ENCODE measurements at regions not wholly inside any gene's neighbourhood (a gene's known extent, or its start where the extent isn't known, plus 50 kb on each side); places are given as distances from the start of the nearest gene placed in this dataset.
A peak's percentile ranks its signal among the peaks of the same experiment; 100 is the strongest.
"Not testable (repeated sequence)": the region's sequence is repeated elsewhere in the genome, so short reads cannot be mapped to it uniquely, and the experiment has no call there.

DNA sequence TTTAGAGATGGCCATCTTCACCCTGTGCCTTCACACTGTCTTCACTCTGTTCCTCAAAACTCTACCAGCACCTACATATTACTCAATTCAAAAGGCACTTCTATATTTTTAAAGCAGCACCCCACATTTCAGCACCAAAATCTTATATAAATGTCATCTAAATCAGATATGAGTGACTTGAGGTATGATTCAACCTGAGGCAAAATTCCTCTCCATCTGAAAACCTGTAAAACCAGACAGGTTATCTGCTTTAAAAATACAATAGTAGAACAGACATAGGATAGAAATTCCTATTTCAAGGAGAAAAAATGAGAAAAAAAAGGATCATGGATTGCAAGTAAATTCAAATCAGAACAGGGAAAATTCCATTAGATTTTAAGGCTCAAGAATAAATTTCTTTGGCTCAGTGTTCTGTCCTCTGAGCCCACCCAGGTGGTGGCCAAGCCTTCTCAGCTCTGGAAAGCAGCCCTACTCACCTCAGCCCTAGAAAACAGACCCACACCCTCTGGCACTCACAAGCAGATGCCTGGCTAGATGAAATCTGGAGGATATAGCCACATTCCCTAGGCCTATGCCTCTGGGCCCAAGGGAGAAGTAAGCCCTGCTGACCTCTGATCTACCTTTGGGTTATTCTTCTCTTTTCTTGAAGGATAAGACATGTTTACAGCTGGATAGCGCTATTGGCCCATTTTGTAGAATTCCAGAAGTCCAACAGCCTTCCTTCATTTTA, 211.1 kb upstream of the XIST start:
- no peak for DNase-seq

DNA sequence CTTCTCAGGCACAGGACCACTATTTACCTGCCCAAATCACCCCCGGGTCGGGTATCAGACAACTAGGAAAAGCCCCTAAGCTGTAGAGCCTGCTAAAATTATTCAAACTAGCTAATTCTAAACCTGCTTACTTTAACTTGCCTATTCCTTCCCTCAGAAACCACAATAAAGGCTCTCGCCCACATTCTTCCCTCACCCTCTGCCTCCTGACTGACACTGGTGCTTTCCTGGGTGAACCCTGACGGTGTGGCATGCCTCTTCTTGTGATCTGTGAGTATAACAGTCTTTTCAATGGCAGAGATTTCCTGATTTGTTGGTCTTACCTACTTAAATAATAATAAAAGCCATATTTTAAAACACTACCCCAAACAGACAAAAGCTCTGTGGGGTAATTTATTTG, 209.4 kb upstream of the XIST start:
- no peak for DNase-seq

DNA sequence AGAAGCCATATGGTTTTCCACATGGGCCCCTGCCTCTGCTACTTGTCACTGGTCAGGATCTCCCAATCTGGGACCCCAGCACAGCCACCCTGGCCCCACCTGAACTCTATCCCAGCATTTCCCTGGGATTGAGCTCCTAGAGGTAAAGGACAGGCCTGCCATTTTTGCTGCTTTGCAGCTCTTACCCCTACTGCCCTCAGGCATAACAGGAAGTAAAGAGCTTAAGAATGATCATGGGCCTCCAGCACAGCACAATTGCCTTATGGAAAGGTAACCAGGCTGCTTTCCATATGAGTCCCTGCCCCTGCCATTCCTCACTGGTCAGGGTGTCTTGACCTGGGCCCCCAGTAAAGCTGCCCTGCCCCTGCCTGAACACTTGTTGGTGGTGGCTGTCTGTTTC, 196.6 kb upstream of the XIST start:
- DNase-seq, result no peak

DNA sequence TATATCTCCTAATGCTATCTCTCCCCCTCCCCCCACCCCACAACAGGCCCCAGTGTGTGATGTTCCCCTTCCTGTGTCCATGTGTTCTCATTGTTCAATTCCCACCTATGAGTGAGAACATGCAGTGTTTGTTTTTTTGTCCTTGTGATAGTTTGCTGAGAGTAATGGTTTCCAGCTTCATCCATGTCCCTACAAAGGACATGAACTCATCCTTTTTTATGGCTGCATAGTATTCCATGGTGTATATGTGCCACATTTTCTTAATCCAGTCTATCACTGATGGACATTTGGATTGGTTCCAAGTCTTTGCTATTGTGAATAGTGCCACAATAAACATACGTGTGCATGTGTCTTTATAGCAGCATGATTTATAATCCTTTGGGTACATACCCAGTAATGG, 181.6 kb upstream of the XIST start:
- not testable (repeated sequence) for DNase-seq

DNA sequence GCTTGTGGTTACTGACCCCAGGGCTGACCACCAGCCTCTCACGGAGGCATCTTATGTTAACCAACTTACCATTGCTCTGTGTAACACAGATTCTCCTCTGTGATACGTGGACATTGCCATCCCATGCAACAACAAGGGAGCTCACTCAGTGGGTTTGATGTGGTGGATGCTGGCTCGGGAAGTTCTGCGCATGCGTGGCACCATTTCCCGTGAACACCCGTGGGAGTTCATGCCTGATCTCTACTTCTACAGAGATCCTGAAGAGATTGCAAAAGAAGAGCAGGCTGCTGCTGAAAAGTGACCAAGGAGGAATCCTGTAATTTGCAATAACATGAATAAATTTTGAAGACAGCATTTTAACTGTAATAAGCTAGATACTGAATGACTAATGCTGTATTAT, 179.0 kb upstream of the XIST start:
- not testable (repeated sequence) for DNase-seq

DNA sequence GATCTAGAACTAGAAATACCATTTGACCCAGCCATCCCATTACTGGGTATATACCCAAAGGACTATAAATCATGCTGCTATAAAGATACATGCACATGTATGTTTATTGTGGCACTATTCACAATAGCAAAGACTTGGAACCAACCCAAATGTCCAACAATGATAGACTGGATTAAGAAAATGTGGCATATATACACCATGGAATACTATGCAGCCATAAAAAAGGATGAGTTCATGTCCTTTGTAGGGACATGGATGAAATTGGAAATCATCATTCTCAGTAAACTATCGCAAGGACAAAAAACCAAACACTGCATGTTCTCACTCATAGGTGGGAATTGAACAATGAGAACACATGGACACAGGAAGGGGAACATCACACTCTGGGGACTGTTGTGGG, 178.3 kb upstream of the XIST start:
- not testable (repeated sequence) for DNase-seq

DNA sequence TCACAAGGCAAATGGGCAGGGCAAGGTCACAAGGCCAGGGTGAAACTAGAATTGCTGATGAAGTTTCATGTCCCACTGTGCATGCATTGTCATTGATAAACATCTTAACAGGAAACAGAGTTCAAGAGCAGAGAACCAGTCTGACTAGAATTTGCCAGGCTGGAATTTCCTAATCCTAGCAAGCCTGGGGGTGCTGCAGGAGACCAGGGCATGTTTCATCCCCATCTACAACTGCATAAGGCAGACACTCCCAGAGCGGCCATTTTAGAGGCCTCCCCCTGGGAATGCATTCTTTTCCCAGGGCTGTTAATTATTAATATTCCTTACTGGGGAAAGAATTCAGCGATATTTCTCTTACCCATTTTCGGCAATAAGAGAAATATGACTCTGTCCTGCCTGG, 172.6 kb upstream of the XIST start:
- not testable (repeated sequence) for DNase-seq

DNA sequence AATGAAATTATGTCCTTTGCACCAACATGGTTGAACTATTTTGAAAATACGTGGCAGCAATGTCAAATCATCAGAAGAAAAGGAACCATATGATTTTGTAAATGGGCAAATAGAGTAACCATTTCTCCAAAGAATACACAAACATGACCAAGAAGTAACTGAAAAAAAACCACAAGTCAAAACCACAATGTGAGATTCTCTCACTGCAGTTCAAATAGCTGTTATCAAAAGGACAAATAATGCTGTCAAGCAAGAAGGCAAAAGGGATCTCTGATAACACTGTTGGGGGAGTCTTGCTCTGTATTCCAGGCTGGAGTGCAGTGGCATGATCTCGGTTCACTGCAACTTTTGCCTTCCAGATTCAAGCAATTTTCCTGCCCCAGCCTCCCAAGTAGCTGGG, 170.7 kb upstream of the XIST start:
- DNase-seq, result peak; percentile 79

DNA sequence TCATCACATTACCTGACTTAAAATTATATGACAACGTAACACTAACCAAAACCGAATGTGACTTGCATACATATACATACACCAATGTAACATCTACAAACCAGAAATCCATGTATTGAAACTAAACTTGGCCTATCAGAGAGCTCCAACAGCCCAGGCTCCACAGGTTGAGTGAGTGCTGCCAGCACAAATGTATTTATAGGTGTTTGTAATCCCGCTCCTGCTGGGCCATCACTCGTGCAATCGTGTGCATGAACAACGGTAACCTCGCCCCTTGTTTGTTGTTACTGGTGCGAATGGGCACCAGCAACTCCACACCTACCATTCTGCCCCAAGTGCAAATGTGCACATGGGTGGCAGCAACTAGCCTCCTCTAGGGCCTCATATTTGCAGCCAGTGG, 165.7 kb upstream of the XIST start:
- DNase-seq, result no peak

DNA sequence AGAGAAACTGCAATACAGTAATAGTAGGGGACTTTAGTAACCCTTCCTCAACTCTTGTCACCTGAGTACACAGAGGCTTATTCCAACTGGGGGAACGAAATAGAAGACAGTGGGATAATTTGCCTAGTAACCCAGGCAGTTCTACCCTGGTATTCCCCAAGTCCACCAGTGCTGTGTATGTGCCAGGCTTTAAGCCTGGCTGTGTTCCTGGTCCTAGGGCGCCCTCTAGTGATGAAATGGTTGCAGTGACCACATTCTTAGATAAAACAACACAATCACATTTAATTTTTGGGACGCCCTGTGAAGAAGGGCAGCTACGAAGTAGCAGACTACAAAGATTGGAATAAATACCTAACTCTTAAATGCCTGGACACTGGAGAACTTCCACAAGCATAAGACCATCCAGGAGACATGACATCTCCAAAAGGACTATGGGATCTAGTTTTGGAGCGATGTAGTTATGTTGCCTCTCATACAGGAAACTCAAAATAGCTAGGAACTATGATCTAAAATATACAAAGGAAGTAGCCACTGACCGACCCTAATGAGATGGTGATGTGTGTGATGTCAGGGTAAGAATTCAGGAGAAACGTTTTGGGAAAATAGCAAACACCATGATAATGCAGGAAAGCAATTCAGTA, 163.0 kb upstream of the XIST start:
- DNase-seq, result peak; percentile 80

DNA sequence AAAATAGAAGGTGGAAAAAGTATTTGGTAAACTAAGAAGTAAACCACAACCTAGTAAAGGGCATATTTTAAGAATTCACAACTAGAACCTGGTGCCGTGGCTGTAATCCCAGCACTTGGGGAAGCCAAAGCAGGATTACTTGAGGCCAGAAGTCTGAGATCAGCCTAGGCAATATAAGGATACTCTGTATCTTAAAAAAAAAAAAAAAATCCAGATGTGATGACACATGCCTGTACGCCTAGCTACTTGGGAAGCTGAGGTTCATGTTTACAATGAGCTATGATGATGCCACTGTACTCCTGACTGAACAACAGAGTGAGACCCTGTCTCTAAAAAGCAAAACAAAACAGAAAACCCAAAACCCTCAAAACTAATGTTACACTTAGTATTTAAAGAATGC, 156.5 kb upstream of the XIST start:
- DNase-seq, result no peak

DNA sequence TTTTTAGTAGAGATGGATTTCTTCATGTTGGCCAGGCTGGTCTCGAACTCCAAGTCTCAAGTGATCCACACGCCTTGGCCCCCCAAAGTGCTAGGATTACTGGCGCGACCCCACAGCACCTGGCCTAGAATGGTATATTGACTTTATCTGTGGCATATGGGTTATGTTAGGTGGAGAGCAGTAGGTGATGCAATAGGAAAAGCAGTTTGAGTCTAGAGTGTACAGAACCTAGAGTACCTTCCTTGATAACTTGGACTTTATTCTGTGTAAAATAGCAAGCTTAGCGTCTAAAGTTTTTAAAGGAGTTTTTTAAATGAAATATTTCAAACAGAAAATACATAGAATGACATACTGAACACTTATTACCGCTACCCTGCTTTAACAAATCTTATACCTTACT, 139.5 kb upstream of the XIST start:
- DNase-seq, result no peak

DNA sequence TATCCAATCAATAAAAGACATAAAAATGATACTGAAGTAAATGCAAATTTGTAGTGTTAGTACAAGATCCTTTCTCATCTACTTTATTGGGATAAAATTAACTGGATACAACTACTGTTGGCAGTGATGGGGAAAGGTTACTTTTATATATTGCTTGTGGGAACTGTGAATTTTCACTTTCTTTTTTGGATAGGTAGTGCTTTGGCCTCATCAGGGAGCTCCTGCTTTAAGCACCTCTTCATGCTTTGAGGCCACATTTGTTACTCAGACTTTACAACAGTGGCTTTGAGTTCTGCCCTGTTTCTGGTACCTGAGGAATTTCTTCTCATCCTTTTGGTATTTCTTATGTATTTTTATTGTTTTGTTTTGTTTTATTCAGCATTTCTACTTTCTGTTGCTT, 134.7 kb upstream of the XIST start:
- no peak for DNase-seq

DNA sequence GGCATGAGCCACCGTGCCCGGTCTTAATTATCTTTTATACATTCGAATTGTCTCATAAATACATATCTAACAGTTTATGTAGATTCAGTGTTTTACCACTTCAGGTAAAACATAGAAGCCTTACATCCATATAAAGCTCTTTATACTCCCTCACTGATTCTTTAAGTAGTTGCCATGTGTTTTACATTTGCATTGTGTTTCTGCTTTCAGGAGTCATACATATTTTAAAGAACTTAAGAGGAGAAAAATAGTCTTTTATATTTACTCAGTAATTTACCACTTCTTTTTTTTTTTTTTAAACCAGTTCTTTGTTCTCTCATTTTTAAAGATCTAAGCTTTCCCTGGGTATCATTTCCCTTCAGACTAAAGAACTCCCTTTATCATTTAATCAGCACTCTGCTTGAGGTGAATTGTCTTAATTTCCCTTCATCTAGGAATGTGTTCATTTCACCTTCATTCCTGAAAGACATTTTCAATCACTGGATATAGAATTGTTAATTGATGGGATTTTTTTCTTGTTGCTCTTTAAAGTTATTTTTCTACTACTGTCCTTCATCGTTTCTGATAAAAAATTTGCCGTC, 127.1 kb upstream of the XIST start:
- DNase-seq, result no peak

DNA sequence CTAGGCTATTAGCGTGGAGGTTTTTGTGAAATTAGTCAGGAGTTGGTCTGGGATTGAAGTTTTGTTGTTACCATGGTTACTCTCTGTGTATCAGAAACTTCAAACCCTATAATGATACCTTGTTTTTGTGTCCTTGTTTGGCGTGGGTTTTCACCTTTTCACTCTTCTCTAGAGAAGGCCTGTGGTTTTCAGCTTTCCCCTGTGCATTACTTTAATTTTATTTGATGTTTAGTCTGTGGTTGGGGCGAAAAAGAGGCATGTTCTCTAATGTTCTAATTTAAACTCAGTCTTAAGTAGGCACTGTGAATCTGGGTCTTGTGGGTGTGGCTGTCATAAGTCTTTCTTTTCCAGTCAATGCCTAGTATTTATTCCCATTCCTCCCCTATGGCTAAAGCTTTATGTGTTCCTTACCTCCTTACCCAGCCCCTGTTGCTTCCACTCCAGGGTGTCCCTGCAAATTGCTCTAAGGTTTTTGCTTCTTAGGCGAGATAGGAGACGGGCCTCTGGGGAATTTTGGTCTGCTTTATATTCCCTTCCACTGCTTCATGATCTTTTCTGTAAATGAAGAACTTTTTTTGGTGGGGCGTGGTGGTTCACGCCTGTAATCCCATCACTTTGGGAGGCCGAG, 125.1 kb upstream of the XIST start:
- no peak for DNase-seq

DNA sequence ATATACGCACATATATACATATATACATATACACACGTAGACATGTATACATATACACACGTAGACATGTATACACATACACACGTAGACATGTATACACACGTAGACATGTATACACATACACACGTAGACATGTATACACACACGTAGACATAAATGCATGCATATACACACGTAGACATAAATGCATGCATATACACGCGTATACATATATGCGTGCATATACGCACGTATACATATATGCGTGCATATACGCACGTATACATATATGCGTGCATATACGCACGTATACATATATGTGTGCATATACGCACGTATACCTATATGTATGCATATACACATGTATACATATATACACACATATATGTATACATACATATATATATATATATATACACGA, 114.9 kb upstream of the XIST start:
- not testable (repeated sequence) for DNase-seq

DNA sequence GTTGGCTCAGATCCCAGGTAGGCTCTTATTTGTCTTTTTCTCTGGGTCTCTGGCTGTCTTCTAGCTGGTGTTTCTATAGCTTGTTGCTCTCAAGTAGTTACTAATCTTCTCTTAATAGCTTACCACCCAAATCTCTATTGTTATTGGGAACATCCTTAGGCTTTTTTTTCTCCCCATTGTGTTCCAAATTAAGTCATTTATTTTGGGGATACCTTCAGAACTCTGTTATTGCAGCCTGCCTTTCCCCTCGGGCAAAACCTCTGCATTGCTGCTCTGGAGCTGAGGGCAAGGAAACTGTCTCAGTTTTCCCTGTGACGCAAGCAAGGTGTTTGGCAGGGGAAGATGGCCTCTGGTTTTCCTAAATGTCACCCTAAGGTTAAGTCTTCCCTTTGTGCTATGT, 113.3 kb upstream of the XIST start:
- DNase-seq, result no peak

DNA sequence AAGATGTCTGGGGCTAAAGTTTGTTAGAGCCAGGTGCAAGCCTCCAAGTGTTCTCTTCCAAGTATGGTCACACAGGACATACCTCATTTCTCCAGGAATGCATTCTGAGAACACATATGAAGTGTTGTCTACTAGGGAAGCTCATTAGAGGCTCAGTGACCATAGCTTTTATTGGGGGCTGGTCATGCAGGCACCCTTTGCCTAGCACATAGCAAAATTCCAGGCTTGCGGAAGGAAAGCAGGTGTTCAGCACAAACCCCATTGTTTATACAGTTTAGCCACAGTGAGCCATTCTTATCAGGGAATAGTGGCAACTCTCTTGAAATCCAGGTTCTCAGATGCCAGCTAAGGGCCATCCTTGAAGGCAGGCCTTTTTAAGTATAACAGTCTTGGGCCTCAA, 112.1 kb upstream of the XIST start:
- no peak for DNase-seq

DNA sequence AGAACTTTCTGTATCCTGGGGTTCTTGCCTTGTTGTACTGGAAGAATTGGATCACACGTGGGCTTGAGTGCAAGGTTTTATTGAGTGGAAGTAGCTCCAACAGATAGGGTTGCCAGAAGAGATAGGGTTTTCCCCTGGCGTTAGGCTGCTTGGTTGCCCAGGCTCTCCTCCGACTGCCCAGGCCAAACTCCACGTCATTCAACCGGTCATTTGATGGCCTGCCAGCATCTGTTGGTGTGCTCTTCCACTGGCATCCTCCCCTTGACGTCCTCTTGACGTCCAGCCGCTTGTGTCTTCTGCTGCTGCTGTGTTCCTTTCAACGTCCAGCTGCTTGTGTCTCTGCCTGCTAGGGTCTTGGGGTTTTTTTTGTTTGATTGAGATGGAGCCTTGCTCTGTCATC, 111.2 kb upstream of the XIST start:
- no peak for DNase-seq

DNA sequence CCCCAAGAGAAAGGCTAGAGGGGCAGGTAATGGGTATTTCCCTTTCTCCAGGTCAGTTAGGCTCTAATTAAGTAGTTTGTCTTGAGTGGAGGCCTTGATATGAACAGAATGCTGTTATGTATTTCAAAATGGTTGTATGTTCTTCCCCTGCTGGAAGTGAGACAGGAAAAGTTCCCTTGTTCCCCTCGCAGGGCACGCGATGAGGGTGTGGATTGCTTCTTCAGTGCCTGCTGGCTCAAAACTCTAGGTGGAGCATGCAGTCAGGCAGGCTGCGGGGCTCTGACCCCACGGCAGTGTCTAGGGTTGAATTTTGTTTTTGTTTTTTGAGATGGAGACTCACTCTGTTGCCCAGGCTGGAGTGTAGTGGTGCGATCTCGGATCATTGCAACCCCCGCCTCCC, 110.4 kb upstream of the XIST start:
- DNase-seq, result no peak

DNA sequence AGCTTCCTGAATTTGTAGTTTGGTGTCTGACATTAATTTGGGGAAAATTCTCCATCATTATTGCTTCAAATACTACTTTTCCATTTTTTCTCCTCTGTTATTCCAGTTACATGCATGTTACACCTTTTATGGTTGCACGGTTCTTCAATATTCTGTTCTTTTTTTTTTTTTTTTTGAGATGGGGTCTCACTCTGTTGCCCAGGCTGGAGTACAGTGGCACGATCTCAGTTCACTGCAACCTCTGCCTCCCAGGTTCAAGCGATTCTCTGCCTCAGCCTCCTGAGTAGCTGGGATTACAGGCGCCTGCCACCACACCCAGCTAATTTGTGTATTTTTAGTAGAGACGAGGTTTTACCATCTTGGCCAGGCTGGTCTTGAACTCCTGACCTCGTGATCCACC, 109.4 kb upstream of the XIST start:
- DNase-seq, result not testable (repeated sequence)

DNA sequence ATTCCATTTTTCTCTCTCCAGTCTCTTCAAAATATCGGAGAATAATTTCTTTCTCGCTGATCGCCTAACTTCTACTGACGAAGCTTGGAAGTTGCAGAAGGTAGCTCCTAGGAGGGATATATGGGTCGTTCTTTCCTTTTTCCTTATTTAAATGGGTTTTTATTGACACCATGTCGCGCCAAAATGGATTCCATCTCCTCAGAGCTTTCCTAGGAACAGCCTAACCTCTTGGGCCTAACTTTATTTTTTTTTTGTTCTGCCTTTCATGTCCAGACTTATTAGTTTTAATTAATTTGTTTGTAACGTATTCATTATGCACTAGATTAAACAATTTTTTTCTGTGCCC, 92.0 kb upstream of the XIST start:
- peak; percentile 56 for DNase-seq

DNA sequence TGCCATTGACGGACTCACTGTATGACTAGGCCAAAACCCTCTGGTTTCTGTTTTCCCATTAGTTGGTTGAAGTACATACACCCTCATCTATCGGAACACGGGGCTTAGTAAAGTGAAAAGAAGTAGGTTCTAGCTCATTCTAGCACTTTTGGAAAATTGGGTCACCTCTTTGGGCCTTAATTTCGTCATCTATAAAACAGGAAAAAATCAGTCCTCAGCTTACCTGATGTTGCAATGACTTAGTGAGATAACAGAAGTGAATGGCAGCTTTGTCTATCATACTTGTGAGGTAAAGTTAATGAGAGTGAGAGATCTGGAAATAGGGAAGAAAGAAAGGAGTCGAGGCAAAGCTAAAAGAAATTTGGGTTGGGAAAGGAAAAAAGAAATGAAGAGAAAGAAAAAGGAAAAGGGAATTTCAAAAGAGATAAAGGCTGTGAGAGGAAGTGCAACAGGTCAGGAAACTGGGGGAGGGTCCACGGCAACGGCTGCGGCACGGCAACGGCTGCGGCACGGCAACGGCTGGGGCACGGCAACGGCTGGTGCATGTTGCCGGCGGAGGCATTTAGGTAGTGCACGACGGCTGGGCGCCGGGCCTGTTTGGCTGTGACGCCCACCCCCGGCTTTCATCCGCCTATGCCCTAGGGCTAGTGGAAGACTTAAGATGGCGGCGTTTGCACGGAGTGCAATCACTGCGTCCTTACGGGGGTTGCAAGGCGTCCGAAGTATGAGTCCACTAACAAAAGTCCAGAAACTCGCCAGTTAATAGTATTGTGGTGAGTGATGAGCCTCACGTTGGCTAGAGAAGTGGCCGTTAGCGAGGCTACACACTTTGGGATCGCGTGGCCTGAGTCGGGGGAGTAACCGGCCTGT, 91.4 kb upstream of the XIST start:
- peak; percentile 90 for DNase-seq
